NCI-H187 treated with DMSO at 0.1 percent for 48 hours (cell line): ENCODE measurements at regions not wholly inside any gene's neighbourhood (a gene's known extent, or its start where the extent isn't known, plus 50 kb on each side); places are given as distances from the start of the nearest gene placed in this dataset.

Experiments used
- DNase-seq: peaks from one replicate; lab custom pipeline; 2025; lab: John Stamatoyannopoulos, UW

- DNase-seq: no peak
These were observed 54.7 kb upstream of the TPRG1 start for GRCh38 chr3:189117087-189117486.

DNA sequence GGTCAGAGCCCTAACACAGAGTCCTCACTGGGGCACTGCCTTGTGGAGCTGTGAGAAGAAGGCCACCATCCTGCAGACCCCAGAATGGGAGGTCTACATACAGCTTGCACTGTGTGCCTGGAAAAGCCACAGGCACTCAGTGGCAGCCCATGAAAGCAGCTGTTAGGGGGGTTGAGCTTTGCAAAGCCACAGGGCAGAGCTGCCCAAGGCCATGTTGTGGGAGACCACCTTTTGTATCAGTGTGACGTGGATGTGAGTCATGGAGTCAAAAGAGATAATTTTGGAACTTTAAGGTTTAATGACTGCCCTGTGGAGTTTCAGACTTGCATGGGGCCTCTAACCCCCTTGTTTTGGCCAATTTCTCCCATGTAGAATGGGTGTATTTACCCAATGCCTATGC is 52.9 kb upstream of the TPRG1 start:
- no peak for DNase-seq

- no peak for DNase-seq
These were observed 51.8 kb upstream of the TPRG1 start for GRCh38 chr3:189119950-189120349.

DNA sequence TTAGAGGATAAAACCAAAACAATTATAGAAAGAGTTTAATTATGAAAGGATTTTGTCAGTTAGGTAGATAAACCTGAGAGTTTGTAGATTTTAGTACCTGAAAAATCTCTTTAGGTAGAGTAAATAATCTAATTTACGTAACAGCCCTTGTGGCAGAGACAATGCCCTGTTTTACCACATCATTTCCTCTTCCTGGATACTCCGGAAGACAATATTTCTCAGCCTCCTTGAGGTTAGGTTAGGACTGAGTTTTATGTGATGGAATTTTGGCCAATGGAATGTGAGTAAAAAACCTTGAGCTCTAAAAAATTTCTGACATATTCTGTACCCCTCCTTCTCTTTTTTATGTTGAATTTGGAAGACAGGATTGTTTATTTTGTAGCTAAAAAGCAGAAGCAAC is 50.7 kb upstream of the TPRG1 start:
- DNase-seq: no peak
